HG02588 (cell line): ENCODE measurements at regions not wholly inside any gene's neighbourhood (a gene's known extent, or its start where the extent isn't known, plus 50 kb on each side); places are given as distances from the start of the nearest gene placed in this dataset.

Source experiments
- ATAC-seq: cut with Tn5 transposase; IDR thresholded peaks from one replicate; pipeline ENCODE4 v1.9.1; 2021; ENCODE audit warnings: mild to moderate bottlenecking, moderate library complexity; ENCODE audit not compliant: unreplicated experiment

DNA sequence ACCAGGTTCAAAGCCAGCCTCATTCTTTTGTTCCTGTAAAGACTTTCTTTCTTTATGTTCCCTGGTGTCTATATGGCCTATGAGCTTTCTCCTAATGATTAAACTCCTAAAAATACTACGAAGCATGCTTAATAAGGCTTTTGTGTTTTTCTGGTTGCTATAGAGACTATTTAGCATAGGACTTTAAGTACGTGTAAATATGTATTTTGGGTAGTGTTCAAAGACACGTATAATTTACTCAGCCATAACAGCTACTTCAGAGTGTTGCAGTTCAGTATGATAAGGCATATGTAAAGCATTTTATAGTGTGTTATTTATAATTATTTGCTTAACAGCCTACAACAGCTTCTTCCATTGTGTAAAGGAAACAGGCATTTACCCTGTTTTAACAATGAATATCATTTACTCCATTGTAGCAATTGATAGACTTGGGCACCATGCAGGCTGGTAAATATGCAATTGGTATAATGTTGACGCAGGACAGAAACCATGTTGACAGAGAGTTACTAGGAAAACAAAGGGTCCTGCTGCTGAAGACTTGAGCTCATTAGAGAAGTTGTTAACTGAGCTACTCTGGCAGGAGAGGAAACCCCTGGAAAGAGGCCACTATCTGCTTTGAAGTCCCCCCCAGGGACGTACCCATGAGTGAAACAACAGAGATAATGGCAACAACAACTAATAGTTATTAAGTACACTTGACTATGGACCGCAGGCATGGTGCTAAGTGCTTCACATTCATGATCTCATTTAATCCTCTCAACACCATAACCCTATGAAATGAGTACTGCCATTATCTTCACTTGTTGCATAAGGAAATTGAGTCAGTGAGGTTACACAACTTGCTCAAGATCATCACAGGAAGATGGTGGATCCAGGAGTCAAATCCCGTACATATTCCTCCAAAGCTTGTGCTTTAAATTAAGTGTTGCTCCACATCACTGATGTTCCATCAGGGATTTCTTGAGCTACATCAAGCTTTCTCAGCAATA is 342.2 kb upstream of the DYNLRB2 start:
- ATAC-seq = no peak

DNA sequence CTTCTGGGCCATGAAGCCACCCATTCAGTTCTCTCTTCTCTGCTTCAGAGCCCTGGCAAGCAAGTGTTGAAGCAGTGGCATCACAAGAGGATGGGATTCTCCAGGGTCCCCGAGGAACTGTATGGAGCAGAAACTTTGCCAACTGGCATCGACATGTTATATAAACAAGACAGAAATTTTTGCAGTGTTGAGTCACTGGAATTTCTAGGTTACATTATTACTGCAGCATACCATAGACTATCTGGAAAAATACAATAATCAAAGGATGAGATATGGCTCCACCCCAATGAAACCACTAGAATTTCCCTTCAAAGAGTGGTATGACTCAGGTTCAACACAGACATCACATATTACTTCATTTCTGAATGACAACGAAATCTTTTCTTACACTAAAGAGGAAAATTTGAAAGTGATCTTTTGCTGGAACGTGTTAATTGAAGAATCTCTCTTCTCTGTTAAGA is 343.0 kb upstream of the DYNLRB2 start:
- no peak for ATAC-seq

DNA sequence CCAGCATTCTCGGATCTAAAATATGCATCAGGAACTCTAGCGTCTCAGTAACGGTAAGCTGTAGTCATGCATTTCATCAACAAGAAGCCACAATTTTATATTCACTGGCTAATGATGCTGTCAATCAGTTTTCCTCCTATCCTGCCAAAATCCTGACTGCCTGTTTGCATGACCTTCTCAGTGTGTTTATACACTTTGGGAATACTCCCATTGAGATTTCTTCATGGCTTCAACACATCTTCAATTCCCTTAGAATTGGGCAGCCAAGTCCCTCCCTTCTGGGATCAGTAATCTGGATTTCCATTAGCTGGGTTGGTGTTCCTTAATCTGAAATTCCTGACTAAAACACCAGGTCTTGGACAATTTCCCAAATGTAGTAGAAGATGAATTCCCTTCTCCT is 348.9 kb upstream of the DYNLRB2 start:
- ATAC-seq = no peak

DNA sequence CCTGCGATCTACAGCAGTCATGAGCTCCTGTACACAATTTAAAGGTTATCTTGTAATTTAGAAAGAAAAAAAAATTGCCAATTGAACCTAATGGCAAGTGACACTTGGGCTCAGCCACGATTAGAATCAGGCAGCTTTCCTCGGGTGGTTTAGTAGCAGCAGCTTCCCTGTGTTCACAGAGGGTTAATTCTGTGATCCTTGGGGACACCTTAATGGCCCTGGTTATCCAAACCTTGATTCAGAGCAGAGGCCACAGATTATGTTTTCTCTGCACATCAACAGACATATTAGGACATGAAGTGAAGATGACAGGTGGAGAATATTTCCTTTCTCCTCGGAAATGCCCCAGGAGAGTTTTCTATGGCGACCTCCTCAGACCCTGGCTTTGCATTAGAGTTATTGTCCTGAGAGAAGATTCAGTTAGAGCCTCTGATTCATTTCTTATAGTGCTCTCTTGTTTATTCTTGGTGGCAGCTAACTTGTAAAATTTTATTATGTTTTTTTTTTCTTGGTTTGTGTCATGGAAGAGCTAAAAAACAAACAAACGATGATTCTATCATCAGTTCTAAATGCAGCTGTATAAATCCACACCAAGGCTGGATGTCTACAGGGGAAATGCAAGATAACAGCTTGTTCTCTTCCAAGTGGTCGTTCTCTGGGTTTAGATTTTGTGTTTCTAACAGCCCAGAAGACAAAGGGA is 351.2 kb upstream of the DYNLRB2 start:
- no peak for ATAC-seq

DNA sequence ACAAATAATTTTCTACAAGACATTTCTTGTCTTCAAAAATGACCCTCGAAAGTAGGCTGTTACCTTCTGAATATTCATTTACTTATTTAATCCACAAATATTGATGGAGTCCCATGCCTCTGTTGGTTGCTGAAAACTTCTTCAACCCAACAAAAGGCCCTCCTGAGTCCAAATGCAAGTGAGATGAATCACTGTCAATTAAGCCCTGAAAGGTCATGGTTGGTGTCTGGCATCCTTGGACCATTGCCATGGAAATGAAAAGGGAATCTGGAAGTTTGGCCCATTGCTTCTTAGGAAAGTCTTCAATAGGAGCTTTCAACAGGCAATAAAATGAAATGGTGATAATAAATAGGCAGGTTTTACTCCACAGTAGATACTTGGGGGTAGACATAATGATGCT is 364.7 kb upstream of the DYNLRB2 start:
- ATAC-seq = no peak

DNA sequence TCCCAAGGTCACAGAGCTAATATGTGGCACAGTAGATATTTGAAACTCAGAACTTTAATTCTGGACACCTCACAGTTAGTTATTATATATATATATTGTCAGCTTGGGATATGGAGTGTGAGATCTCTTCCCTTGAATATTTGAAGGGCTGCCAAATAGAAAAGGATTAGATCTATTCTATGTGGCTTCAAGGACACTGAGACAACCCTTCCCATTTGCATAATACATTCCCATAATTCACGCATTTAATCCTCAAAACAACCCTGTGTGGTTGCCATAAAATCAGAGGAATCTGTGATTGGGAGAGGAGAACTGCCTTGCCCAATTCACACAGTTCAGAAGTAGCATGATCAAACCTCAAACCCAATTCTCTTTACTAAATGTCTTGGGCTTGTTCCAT is 365.8 kb upstream of the DYNLRB2 start:
- no peak for ATAC-seq

DNA sequence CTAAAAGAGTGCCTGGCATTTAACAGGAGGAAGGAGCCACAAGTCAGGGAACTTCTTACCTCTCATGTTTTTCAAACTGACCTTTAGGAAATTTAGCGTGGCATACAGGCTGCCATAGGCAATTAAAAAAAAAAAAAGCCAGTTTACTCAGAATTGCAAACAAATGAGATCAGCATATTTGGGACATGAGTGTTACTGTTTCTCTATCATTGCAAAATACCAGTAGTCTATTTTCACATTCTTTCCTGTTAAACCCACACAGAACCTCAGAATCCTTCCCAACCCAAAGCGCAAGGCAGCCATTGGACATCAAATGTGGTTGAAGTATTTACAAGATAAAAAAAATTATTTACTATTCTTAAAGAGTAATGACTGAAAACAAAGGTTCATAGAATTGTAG is 366.4 kb upstream of the DYNLRB2 start:
- ATAC-seq = no peak

DNA sequence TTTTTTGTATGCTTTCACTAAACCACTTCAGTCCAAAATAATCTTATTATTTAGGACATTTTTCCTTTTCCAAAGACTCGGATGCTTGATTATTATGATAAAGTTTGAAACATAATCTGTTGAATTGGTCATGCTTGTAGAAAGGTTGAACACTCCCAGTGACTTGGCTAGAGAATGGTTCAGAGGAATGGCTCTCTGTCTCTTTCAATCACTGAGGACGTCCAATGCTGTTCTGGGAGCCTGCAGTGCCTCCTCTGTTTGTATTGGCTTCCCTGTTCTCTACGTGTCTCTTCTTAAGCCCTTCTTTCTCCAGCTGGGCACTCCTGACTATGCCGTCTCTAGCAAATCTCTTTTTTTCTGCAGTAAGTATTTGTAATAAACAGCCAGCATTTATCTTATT is 369.0 kb upstream of the DYNLRB2 start:
- no peak for ATAC-seq

DNA sequence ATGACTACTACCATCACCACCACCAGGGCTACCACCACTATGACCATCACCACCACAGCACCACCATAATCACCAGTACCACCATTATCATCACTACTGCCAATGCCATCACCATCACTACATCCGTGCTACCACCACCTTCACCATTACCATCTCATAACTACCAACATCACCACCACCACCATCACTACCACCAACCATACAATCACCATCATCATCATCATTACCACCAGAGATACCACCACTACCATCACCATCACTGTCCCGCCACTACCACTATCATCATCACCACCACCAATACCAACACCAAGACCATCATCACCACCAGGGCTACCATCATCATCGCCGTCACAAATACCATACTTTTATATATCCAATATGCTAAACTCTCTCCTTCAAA is 369.6 kb upstream of the DYNLRB2 start:
- ATAC-seq = no peak

DNA sequence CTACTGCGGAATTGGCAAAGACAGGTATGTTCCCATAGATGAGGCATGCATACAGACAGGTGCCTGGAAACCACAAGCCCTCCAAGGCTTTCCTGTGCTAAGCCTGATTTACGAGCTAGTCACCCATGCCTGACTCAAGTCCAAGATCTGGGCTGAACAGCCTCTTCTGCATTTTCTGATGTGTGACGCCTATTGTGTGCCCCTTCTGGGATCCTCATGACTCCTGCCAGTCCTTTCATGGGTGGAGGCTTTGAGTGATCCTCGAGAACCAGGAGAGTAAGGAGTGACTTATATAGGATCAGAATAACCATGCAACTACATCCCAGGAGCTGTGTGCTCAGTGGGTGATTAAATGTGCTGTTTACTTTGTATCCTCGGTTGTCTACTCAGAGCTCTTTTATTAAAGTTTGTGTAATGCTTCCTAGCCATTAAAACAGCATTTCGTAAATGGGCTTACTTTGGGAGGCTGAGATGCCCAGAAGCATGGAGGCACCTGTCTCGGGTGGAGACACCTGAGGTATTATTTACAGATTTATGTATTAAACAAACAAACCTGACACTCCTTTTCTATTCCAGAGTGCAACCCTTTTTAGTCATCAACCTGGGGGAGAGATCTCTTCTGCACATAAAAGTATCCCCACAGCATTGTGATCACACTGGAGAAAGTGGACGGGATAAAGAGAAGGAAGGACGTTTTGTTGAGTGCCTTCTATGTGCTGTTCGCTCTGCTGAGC is 373.0 kb upstream of the DYNLRB2 start:
- ATAC-seq = no peak

DNA sequence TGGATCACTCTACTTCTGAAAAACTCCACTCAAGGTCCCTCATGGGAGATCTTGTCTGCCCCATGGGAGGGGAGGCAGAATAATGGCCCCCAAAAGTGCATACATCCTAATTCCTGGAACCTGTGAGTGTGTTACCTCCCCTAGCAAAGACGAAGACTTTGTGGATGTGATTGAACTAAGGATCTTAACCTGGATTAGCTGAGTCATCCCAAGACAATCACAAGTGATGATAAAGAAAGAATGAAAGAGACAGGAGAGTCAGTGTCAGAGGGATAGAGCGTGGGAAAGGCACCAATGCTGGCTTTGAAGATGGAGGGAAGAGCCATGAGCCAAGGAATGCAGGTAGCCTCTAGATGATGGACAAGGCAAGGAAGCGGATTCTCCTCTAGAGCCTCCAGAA is 374.7 kb upstream of the DYNLRB2 start:
- no peak for ATAC-seq

DNA sequence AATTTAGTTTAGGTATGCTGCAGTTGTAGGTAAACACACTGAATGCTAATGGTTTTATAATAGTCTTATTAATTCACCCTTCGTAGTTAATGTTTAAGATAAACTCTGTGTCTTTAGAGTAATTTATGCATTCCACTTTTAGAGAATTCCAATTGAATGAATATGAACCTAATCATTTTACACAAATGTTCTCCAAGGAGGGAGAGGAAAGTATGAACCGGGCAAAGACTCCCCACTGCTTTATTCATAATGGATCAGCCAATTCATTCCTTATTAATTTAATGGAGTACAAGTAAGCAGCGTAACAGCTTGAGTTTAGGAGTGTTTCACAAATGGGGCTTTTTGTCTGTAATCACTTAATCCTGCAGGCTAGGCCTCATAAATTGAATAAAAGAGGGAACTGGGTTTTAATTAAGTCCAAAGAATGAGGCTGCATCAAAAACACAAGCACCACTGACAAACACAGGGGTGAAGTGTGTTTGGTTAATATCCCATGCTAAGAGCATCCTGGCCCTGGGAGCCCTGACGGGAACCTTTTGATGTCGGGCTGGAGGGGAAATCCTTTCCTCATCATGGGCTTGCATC is 375.7 kb upstream of the DYNLRB2 start:
- ATAC-seq = no peak

DNA sequence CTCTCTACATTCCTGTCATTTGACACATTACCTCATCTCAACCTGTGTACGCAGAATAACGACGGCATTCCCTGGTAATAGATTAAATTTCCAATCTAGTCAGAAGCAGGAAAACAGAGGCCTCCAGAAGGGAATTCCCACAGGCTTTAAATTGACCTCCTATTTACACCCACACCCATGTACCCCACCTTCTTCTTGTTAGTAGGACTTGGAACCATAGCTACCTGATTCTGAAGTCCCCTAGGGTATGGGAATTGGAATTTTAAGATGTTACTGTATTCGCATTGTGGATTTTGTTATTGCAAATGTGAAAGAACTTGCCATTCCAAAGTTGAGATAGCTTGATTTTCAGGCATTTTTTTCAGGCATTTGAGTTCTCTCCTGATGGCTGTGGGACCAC is 377.5 kb upstream of the DYNLRB2 start:
- no peak for ATAC-seq

DNA sequence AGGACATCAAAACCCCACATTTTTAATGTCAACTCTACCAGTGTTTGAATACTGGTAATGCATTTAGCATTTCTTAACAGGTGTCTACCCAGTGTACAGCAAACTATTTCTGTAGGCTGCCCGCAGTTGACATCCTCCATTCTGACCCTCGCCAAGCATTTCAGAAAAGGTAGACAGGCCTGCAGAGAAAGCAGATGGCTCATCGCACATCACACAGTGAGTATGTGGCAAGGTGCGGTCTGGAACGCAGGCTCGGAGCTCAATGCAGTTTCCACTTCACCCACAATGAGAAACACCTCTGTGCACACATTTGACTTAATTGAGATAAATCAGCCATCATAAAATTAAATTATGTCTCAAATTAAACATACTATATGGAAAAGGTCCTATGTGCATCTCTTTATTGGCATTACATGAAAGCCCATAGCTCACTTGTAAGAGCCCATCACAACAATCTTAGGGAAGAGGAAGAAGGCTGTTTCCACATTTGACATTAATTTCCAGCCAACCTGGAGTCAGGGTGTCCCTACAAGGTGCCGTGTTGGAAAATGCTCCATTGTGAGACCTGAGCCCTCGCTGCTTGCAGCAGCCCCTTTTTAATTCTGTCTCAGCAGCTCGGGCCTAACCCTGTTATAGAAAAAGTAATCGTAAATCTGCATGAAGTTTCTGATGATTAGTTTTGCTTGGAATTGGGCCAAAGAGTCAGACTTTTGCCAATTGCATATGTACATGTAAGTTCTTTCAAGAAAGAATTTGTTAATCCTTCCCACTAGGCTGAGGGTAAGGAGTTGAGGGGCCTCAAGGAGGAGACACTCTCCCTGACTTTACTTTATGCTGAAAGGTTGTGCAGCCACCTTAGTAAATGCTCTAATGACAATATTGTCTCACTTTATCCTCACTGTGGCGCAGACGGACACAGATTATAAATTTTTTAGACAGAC is 378.7 kb upstream of the DYNLRB2 start:
- no peak for ATAC-seq

DNA sequence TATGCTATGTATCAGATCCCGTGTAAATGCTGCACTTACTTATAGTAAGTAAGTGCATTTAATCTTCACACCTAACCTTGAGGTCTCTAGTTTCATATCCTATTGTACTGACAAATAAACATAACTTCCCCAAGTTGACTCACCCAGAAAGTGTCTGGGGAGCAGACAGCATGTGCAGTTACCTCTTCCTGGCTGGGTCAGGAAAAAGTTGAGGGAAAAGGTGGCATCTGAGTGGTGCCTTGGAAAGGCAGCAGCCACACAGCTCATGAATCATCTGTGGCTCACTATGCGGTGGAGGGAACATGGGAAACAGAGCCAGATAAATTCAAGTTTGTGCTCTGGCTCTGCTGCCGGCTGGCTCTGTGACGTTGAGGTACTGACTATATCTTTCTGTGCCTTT is 382.0 kb upstream of the DYNLRB2 start:
- no peak for ATAC-seq

DNA sequence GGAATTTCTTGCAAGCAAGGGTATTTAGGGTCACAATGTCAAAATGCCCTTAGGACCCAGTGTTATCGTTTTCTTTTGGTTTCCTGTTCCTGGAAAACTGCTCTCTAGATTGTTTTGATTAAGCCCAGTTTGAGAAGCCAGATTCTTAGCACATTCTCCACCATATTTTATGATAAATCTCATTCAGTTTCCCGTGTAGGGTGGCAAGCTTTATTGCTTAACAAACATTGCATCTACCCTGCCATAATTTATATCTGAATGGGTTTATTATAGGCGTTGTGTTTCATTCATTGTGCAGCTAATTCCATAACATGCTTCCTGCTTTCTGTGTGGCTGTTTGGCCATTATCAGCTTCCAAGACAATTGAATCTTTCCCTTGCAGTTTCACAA is 389.1 kb upstream of the DYNLRB2 start:
- ATAC-seq = no peak

DNA sequence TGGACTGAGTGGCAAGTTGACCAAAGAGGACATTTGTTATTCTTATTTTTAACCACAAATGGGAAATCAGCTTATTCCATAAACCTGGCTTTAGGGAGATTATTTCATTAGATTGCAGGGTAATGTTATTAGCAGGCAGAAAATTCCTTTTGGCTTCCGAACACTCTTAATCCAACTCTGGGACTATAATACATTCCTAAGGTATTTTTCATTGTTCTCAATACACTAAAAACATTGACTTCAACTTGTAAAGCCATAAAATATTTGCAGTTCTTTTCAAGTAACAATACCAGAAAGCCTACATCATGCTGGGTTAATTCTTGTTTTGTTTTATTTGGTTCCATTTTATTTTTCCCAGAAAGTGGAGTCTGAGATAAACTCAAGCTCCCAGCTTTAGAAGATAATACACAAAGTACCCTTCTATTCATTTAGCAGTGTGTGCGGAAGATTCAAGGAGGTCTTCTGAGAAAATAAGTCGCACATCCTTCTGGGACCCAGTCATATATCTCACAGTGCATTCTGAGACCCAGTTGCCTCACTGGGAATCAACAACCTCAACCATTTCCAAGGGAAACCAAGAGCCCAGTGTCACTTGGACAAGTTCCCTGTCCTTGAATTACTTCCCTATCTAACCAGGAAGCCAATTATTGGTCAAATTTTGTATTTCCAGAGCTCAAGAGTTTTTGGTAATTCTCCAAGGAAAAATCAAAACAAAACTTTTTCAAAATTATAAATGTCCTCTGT is 389.6 kb upstream of the DYNLRB2 start:
- ATAC-seq = no peak

DNA sequence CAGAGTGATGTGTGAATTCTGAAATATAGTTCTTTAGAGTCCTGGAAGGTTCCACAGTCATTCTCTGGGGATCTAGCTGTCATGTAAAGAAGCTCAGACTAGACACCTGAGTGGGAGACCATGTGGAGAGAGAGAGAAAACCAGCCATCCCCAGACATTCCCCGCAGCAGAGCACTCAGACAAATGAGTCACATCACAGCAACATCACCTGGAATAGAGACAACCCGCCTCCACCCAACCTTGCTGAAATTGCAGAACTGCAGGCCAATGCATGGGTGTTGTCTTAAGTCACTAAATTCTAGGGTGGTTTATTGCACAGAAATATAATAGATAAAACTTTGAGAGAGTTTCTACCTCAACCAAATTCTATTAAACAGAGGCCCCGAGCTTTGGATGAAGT is 392.0 kb upstream of the DYNLRB2 start:
- ATAC-seq = no peak

DNA sequence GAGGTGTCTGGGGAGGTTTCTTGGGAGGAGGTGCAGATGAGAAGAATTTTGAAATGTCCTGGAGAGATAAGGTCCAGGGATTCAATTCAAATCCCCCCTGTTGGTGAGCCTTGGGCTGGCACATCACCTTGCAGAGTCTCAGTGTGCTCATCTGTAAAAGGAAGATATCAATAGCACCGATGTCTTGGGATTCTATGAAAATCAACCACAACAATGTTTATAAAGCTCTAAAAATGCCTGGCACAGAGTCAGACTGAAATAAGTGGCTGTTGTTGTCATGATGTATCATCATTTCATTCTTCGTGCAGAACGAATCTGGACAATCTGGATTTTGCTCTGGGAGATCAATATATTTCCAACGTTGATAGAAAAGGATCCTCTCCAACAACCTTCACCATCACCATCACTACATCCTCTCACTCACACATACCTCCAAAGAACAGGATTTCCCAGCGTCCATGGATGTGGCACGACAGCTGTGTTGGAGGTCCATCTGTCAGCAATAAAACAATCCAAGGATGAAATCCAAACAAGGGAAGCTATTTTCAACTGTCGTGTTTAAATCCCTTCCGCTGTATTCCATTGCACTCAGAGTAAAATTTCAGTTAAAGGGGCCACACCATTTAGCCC is 393.7 kb upstream of the DYNLRB2 start:
- ATAC-seq = no peak
